Skin of body (tissue), 1 donor: ENCODE measurements at regions not wholly inside any gene's neighbourhood (a gene's known extent, or its start where the extent isn't known, plus 50 kb on each side); places are given as distances from the start of the nearest gene placed in this dataset.
A peak's percentile ranks its signal among the peaks of the same experiment; 100 is the strongest.
"Not testable (repeated sequence)": the region's sequence is repeated elsewhere in the genome, so short reads cannot be mapped to it uniquely, and the experiment has no call there.

Experiments
- DNase-seq: peaks from one replicate; lab custom pipeline; 2025; lab: John Stamatoyannopoulos, UW

- DNase-seq: no peak
Observed at GRCh38 chr3:171915275-171915674, 72.1 kb downstream of the TMEM212 start.

DNA sequence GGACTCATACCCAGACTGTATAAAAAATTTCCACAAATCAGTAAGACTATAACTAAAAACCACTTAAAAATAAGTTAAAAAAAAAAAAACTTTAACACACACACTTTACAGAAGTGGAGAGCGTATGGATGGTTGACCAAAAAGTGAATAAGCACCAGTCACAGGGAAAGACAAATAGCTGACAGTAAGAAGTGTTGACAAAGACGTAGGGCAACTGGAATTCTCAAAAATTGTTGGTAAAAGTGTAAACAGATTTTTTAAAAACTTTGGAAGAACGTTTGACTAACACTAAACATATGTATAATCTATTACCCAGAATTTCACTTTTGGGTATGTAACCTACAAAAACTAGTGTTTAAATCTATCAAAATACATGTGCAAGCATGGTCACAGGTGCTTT, 73.7 kb downstream of the TMEM212 start:
- no peak for DNase-seq

DNA sequence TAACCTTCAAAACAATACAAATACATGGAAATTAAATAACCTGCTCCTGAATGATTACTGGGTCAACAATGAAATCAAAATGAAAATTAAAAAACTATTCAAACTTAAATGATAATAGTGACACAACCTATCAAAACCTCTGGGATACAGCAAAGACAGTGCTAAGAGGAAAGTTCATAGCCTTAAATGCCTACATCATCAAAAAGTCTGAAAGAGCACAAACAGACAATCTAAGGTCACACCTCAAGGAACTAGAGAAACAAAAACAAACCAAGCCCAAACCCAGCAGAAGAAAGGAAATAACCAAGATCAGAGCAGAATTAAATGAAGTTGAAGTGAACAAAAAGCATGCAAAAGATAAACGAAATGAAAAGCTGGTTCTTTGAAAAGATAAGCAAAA, 79.5 kb downstream of the TMEM212 start:
- not testable (repeated sequence) for DNase-seq

DNA sequence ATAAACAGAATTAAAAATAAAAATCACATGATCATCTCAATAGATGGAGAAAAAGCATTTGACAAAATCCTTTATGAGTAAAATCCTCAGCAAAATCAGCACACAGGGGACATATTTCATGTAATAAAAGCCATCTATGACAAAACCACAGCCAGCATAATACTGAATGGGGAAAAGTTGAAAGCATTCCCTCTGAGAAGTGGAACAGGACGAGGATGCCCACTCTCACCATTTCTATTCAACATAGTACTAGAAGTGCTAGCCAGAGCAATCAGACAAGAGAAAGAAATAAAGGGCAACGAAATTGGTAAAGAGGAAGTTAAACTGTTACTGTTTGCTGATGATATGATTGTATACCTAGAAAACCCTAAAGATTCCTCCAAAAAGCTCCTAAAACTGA, 80.5 kb downstream of the TMEM212 start:
- not testable (repeated sequence) for DNase-seq

DNA sequence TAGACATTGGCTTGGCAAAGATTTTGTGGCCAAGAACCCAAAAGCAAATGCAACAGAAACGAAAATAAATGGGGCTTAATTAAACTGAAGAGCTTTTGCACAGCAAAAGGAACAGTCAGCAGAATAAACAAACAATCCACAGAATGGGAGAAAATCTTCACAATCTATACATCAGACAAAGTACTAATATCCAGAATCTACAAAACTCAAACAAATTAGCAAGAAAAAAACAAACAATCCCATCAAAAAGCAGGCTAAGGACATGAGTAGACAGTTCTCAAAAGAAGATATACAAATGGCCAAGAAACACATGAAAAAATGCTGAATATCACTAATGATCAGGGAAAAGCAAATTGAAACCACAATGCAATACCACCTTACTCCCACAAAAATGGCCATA, 81.7 kb downstream of the TMEM212 start:
- not testable (repeated sequence) for DNase-seq

DNA sequence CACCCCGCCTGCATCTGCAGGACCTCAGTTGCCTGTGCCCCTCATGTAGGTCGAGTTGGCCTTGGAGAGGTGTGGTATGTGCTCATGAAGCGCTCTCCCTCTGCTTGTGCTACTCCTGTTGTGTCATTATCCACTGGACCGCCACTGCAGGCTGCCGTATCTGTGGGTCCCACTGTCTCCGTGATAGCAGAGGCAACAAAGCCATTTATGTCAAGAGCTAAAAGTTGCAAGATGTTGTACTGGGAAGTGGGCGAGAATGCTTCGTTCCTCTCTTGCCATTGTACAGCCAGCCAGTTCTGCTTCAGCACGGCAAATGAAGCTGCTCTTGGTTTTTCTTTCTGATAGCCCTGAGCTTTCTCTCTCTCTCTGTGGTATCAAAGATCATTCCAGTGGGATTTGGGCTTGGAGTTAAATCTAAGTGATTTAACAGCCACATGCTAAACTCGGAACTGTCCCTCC, 89.0 kb downstream of the TMEM212 start:
- DNase-seq: no peak

DNA sequence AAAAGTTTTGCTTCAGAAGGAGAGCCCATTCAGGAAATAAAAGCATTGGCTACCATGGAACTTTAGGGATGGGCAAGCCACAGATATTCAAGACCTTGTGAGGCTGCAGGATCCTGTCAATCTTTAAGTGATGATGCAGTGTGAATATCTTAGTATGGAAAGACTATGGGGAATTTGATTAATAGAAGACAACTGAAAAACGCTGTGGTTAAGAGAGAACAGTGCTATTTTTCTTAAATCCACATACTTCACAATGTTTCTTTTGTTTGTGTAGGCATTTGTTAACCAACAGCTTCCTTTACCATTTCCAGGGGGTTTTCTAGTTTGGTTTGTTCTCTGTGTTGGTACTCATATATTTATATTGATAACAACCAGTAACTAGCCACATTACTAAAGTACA, 90.3 kb downstream of the TMEM212 start:
- no peak for DNase-seq

GRCh38 chr3:171935261-171936123, 92.3 kb downstream of the TMEM212 start:
- DNase-seq: no peak

DNA sequence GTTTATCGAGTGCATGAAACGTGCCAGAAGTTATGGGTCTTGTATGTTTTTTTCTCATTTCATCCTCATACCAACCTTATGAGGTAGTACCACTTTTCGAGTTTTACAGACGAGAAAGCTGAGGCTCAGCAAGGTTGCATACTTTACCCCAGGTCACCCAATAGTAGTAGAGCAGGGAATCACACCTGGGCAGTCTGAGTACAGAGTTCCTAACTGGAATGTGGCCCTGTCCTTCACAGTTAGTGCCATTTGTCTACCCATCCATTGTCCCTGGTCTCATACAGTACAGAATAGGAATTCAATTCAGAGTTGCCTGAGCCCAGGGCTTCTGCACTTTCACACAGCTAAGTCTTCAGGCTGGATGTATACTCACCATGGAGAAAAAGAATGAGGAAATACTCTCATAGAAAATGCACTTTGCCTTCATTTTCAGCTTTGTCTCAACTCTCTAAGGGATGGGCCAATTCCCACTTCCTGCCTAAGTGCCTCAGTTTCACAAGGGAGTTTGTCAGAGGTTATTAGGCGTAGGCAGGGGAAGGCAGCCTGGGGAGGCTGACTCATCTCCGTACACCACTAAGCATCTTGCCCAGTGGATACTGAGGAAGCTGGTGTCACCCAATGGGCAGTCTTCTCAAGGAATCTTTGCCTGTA, 93.2 kb downstream of the TMEM212 start:
- no peak for DNase-seq

- no peak for DNase-seq
Observed at GRCh38 chr3:171939578-171939977, 96.4 kb downstream of the TMEM212 start.

DNA sequence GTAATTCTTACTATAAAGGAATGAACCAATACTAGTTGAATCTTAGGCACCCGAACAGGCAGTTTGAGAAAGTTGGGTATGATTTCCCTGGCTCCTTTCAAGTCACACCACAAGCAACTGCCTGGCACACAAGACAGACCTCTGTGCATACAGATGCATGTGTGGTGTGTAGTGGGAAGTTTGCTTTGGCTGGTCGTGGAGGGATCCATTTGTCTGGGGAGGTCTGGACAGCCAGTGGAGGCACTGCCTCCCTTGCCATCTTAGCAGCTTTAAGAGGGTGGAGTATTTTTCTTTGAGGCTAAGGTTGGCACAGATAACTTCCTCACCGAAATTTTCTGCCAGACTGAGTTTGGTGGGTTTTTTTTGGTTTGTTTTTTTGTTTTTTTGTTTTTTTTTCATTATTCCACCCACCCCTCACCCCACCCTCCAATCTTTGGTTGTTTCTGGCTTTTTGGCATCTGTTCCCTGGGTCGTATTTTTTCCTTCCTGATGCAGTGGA, 97.1 kb downstream of the TMEM212 start:
- no peak for DNase-seq

DNA sequence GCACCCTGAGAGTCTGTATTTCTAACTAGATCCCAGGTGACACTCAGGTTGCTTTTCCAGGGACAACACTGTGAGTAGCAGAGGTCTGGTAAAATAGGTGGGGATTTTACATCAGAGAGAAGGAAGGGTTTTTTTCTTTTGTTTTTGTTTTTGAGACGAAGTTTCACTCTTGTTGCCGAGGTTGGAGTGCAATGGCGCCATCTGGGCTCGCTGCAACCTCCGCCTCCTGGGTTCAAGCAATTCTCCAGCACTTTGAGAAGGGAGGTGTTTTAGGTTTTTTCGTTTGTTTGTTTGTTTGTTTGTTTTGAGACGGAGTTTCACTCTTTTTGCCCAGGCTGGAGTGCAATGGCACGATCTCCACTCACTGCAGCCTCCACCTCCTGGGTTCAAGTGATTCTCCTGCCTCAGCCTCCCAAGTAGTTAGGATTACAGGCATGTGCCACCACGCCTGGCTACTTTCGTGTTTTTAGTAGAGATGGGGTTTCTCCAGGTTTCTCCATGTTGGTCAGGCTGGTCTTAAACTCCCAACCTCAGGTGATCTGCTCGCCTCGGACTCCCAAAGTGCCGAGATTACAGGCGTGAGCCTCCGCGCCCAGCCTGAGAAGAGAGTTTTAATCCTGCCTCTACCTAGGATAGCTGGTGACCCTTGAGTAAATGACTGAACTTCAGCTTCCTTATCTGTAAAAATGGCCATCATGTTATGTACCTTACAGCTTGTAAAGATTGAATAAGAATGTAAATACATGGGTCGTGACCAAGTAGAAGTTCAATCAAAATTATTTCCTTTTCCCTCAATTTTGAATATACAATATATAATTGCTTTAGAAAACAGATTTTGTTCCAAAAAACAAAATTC, 95.9 kb upstream of the FNDC3B start:
- no peak for DNase-seq

GRCh38 chr3:171944118-171945016, 95.0 kb upstream of the FNDC3B start:
- DNase-seq: peak; percentile 78

DNA sequence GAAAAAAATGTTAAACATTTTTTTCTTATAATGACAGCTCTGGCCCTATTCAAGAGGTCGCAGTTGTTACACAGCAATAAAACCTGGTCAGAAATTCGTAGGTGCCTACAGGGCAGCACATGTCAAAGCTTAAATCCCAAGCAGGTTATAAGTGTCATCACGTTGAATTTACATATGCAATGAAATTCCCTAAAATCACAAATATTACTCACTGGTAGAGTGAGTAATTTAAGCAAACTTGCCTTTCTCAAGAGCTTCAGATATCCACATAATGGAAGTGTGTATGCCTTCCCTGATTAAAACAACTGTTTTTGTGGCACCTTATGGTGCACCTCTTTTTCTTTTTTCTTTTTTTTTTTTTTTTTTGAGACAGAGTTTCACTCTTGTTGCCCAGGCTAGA, 90.7 kb upstream of the FNDC3B start:
- DNase-seq: no peak

DNA sequence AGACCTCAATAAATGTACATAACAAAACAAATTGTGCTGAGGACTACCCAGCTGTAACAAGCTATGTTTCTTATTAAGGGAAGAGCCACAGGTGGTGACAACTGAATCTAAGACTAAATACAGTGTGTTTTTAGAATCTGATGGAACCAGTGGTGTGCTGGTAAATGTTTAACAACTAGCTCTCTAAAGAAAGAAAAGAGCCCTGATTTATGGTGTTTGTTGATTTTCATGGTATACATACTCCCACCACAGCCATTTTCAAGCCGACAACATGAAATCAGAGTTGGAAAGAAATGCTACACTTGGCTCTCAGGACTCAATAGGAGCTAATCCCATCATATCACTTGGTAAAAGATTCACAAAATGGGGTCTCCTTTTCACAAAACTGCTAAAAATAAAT, 89.8 kb upstream of the FNDC3B start:
- DNase-seq: no peak

GRCh38 chr3:171950373-171950772, 89.0 kb upstream of the FNDC3B start:
- DNase-seq: no peak

GRCh38 chr3:171951597-171951996, 87.8 kb upstream of the FNDC3B start:
- no peak for DNase-seq

GRCh38 chr3:171953301-171954022, 85.9 kb upstream of the FNDC3B start:
- no peak for DNase-seq

- peak; percentile 6 for DNase-seq
Observed at GRCh38 chr3:171954690-171955383, 84.5 kb upstream of the FNDC3B start.
